Esophagus squamous epithelium (tissue), 5 donors: ENCODE measurements at regions not wholly inside any gene's neighbourhood (a gene's known extent, or its start where the extent isn't known, plus 50 kb on each side); places are given as distances from the start of the nearest gene placed in this dataset.

ENCODE experiments used
- DNase-seq: peaks from one replicate; lab custom pipeline; 2025; lab: John Stamatoyannopoulos, UW
- H3K27ac ChIP-seq, 4 donors: fragments of 200-600 bp; sonication (generic); one replicate each; pipeline ENCODE4 v1.5.1; 2016 to 2019; ENCODE audit warnings: mild to moderate bottlenecking in 1 of 4
- H3K27me3 ChIP-seq, 4 donors: fragments of 200-600 bp; sonication (generic); 1 replicate in 3 of 4; 2 replicates in 1 of 4; pipeline versions ENCODE4 v1.5.1 to v1.6.0; 2017 to 2021; ENCODE audit warnings: antibody characterized with exemption in 1 of 4
- H3K36me3 ChIP-seq, 3 donors: fragments of 200-600 bp; sonication (generic); one replicate each; pipeline ENCODE4 v1.5.1; 2016 to 2019
- H3K4me1 ChIP-seq, 3 donors: fragments of 200-600 bp; sonication (generic); one replicate each; pipeline ENCODE4 v1.5.1; 2017 to 2019
- H3K4me3 ChIP-seq, 4 donors: fragments of 200-600 bp; sonication (generic); 1 replicate in 3 of 4; 2 replicates in 1 of 4; pipeline ENCODE4 v1.5.1; 2016 to 2019; ENCODE audit warnings: mild to moderate bottlenecking in 2 of 4, moderate library complexity in 1 of 4
- H3K9me3 ChIP-seq, 3 donors: fragments of 200-600 bp; sonication (generic); one replicate each; pipeline ENCODE4 v1.5.1; 2016 to 2019
- POLR2A ChIP-seq, 4 donors: fragments of 450-650 bp; IDR thresholded peaks; one replicate each; pipeline ENCODE4 v1.6.1; 2017; ENCODE audit warnings: antibody characterized with exemption in 4 of 4, mild to moderate bottlenecking in 4 of 4, moderate library complexity in 3 of 4
- WGBS, 2 donors: methylation state at CpG; one replicate each; pipeline ENCODE4 v1.1.5; 2018; 5-methylcytosine and 5-hydroxymethylcytosine counted together
- intact Hi-C: fragments of 100-400 bp; cut with DNase I; formaldehyde crosslinking; loops from one replicate; pipeline ENCODE4 v1.15.0; 2022
- TF ChIP-seq, protein P1 (sequence below), 6 experiments: fragments of 450-650 bp in 4 of 6; fragments of 200-600 bp in 2 of 6; sonication (generic) in 2 of 6; IDR thresholded peaks; one replicate each; pipeline ENCODE4 v1.5.1; 2016 to 2019; ENCODE audit warnings: antibody characterized with exemption in 6 of 6, mild to moderate bottlenecking in 4 of 6, moderate library complexity in 4 of 6
- donor health status: DM: yes; HTN: yes; CAD: no.

DNA sequence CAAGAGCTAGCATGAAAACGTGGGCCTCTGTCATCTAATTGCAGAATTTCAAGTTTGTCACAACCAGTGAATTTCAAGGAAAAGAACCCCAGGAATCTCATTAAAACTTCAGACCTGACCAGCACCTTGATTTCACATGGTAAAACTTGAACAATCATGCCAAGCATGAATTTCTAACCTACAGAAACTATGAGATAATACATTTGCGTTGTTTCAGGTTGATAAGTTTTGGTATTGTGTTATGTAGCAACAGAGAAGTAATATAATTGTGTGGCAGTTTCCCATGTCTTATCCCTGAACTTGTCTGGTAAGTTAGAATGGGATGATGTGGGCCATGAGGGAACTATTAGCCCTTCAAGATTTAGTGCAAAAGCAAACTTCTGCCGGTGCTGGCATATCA, 530.1 kb downstream of the ANKRD7 start:
- intact Hi-C loops: no loop called here
- Histone ChIP-seq H3K36me3 (no peaks in the 10 kb centered on the region), H3K27ac (peak overlapping the region in 3 of 4 donors; percentile 44 to 62 (median 62)), H3K27me3 (no peaks in the 10 kb centered on the region), H3K4me3 (no peak overlapping the region), H3K9me3 (no peaks in the 10 kb centered on the region), H3K4me1 (peaks cover 0 to 39% (median 0%) of the 10 kb centered on the region in 3 donors)
- WGBS, 2 donors: 38 to 40% methylated on average over 3 of the region's 3 CpGs
- TF ChIP-seq POLR2A (IDR thresholded peaks at IDR 0.05): no peak
- TF ChIP-seq, protein P1, sequence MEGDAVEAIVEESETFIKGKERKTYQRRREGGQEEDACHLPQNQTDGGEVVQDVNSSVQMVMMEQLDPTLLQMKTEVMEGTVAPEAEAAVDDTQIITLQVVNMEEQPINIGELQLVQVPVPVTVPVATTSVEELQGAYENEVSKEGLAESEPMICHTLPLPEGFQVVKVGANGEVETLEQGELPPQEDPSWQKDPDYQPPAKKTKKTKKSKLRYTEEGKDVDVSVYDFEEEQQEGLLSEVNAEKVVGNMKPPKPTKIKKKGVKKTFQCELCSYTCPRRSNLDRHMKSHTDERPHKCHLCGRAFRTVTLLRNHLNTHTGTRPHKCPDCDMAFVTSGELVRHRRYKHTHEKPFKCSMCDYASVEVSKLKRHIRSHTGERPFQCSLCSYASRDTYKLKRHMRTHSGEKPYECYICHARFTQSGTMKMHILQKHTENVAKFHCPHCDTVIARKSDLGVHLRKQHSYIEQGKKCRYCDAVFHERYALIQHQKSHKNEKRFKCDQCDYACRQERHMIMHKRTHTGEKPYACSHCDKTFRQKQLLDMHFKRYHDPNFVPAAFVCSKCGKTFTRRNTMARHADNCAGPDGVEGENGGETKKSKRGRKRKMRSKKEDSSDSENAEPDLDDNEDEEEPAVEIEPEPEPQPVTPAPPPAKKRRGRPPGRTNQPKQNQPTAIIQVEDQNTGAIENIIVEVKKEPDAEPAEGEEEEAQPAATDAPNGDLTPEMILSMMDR (IDR thresholded peaks at IDR 0.05): no peak
- no peak for DNase-seq

DNA sequence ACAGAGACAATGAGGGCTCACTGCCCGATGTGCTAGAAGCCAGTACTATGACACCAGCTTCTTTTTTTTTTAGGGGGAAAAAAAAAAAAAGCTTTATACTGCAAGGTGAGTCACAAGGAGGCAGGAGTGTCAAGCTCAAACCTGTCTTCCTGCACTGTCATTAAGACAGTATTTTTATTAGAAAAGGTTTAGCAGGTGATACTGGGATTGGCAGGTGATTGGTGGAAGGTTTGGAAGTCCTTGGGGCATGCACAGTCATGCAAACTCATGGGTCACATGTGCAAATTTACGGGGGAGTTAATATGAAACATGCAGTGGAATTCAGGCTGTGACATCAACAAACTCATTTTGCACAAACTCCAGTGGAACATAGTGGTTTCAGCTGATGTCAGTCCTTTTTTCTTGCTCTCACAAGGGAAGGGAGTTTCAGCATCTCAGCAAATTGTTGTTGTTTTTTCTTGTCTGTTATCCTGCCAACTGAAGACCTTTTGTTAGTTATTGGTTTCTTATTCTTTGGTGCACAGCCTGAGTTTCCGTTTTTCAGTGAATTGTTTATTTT, 530.6 kb downstream of the ANKRD7 start:
- H3K36me3 ChIP-seq: no peaks in the 10 kb centered on the region
- no peaks in the 10 kb centered on the region for H3K27me3 ChIP-seq
- no peak overlapping the region for H3K4me3 ChIP-seq
- H3K4me1 ChIP-seq: peaks cover 0 to 39% (median 0%) of the 10 kb centered on the region in 3 donors
- TF ChIP-seq, protein P1 (IDR thresholded peaks at IDR 0.05): no peak
- TF ChIP-seq POLR2A (IDR thresholded peaks at IDR 0.05): no peak
- DNase-seq: no peak
- intact Hi-C loops: no loop called here
- 33 to 44% methylated on average over 3 of the region's 3 CpGs for WGBS, 2 donors
- no peaks in the 10 kb centered on the region for H3K9me3 ChIP-seq
- peak overlapping the region in 3 of 4 donors; percentile 44 to 65 (median 62) for H3K27ac ChIP-seq

DNA sequence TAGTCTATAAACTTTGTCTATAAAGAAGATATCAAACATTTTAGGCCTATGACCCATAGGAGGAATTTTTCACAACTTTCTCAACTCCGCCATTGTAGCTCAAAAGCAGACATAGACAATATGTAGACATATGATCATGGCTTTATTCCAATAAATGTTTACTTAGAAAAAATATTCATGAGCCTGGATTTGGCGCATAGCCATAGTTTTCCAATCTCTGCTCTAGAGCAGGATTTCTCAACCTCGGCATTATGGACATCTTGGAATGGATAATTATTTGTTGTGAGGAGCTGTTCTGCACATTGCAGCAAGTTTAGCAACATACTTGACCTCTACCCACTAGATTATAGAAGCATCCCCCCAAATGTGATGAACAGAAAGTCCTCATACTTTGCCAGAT, 532.6 kb downstream of the ANKRD7 start:
- DNase-seq: no peak
- Histone ChIP-seq H3K4me1 (peaks cover 0 to 39% (median 0%) of the 10 kb centered on the region in 3 donors), H3K36me3 (no peaks in the 10 kb centered on the region), H3K4me3 (no peak overlapping the region), H3K27ac (no peak overlapping the region), H3K9me3 (no peaks in the 10 kb centered on the region), H3K27me3 (no peaks in the 10 kb centered on the region)
- intact Hi-C loops: no loop called here
- WGBS, 2 donors: 77 to 78% methylated on average over 3 of the region's 3 CpGs
- TF ChIP-seq POLR2A (IDR thresholded peaks at IDR 0.05): no peak
- TF ChIP-seq, protein P1 (IDR thresholded peaks at IDR 0.05): no peak

DNA sequence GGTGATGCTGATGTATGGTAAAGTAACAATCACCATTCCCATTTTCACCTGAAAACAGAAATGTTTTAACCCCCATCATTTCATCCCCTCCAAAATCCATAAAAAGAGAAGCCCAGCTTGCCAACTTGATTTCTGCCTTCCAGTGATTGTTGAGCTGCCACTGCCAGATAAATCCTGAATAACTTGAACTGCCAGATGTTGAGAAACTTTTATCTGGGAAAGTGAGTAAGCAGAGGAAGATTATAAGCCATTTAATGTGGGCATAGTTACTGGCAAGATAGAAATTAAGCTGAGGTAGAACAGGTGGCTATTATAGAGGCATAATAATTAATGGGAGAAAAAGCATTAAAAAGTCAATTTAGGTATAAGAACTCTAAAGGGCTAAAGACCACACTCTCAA, 534.1 kb downstream of the ANKRD7 start:
- H3K4me3 ChIP-seq: no peak overlapping the region
- no peaks in the 10 kb centered on the region for H3K27me3 ChIP-seq
- no peaks in the 10 kb centered on the region for H3K36me3 ChIP-seq
- no peaks in the 10 kb centered on the region for H3K9me3 ChIP-seq
- no peak for DNase-seq
- peaks cover 0 to 39% (median 0%) of the 10 kb centered on the region in 3 donors for H3K4me1 ChIP-seq
- intact Hi-C loops: no loop called here
- no peak overlapping the region for H3K27ac ChIP-seq
- TF ChIP-seq, protein P1 (IDR thresholded peaks at IDR 0.05): no peak
- no peak for TF ChIP-seq POLR2A (IDR thresholded peaks at IDR 0.05)

DNA sequence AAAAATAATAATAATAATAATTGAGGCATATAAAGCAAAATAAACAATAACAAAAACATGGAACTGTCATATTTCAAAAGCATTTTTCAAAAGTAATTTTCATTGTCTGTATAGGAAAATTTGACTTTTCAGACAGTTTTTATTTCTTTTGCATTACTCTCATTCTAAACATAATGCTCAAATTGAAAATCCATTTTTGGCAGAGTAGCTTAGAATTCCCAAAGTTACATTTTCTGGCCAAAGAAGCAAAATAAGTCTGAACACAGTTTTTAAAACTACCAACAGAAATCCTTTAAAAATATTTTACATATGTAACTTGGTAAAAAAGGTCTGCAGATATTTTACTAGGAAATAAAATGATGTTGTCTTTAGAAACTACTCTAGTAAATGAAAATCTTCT, 535.4 kb downstream of the ANKRD7 start:
- no peak for DNase-seq
- Histone ChIP-seq H3K9me3 (no peaks in the 10 kb centered on the region), H3K4me1 (peaks cover 0 to 27% (median 0%) of the 10 kb centered on the region in 3 donors), H3K36me3 (no peaks in the 10 kb centered on the region), H3K27ac (no peak overlapping the region), H3K4me3 (no peak overlapping the region), H3K27me3 (no peaks in the 10 kb centered on the region)
- intact Hi-C loops: no loop called here
- TF ChIP-seq, protein P1 (IDR thresholded peaks at IDR 0.05): no peak
- TF ChIP-seq POLR2A (IDR thresholded peaks at IDR 0.05): no peak
